T-helper 17 cell (primary cell): ENCODE measurements at regions not wholly inside any gene's neighbourhood (a gene's known extent, or its start where the extent isn't known, plus 50 kb on each side); places are given as distances from the start of the nearest gene placed in this dataset.

Experiments
- ATAC-seq: fragments of 150-1000 bp; cut with Tn5 transposase; 2 replicates; pipeline ENCODE4 v1.10.0; 2021; ENCODE audit warnings: mild to moderate bottlenecking, moderate library complexity
- DNase-seq, 3 donors: peaks; one replicate each; pipeline versions ENCODE4 v3.0.0 to v3.0.0-alpha.2; 2020 to 2021
- H3K9me3 ChIP-seq: one replicate; pipeline ENCODE4 v1.7.0; 2013; ENCODE audit warnings: low read length, mild to moderate bottlenecking; ENCODE audit not compliant: control insufficient read depth, poor library complexity, severe bottlenecking
- H3K27ac Mint-ChIP-seq: one replicate; pipeline ENCODE4 v1.8.0; 2022; ENCODE audit warnings: mild to moderate bottlenecking, moderate library complexity, mixed read lengths
- H3K27me3 Mint-ChIP-seq: one replicate; pipeline ENCODE4 v1.8.0; 2022; ENCODE audit warnings: mixed read lengths
- H3K36me3 Mint-ChIP-seq: one replicate; pipeline ENCODE4 v1.8.0; 2022; ENCODE audit warnings: low read depth, mixed read lengths
- H3K4me1 Mint-ChIP-seq: one replicate; pipeline ENCODE4 v1.8.0; 2022; ENCODE audit warnings: mild to moderate bottlenecking, mixed read lengths
- H3K4me3 Mint-ChIP-seq: one replicate; pipeline ENCODE4 v1.8.0; 2022; ENCODE audit warnings: mild to moderate bottlenecking, moderate library complexity, mixed read lengths

DNA sequence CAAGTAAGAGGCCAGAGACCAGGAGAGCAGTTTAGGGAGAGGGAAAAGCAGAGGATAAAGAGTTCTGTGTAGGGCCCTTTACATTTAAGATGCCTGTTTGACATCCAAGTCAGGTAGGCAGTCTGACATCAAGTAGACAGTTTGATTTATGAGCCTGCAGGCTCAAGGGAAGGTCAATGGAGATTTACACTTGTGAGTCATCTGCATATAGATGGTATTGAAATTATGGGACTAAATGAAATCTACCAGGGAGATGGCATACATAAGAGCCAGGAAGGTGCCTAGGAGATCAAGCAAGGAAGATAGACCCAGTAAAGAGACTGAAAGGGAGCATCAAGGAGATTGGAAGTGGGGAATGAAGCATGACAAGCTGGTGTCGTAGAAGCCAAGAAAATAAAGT is 212.4 kb upstream of the PKDCC start:
- no peak for ATAC-seq
- H3K4me1 Mint-ChIP-seq: peaks cover 3% of the 10 kb centered on the region

DNA sequence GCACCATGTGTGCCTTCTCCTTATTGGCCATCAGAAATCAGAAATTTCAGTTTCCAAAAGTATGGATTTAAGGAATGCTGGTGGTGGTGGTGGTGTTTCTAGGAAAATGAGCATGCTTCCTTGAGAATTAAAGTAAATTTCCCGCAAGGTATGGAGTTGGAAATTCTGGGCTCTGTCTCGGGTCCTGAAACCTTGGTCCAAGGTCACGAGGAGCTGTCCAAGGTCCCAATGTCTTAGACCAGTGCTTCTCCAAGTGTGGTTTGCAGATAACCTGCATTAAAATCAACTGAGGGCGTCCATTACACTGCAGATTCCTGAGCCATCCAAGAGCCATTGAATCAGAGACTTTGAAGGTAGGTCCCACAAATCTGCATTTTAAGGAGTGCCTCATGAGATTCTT is 210.9 kb upstream of the PKDCC start:
- Mint-ChIP-seq H3K27ac (no peak overlapping the region), H3K4me1 (peaks cover 8% of the 10 kb centered on the region), H3K27me3 (peaks cover 54% of the 10 kb centered on the region), H3K4me3 (no peak overlapping the region), H3K36me3 (no peaks in the 10 kb centered on the region)
- ATAC-seq (no peak), DNase-seq (peak in 1 of 3 donors; percentile 13)
- H3K9me3 ChIP-seq: no peaks in the 10 kb centered on the region

More for the DNA sequence above, 212.4 kb upstream of the PKDCC start:
- H3K27ac Mint-ChIP-seq: no peak overlapping the region
- no peaks in the 10 kb centered on the region for H3K36me3 Mint-ChIP-seq
- no peaks in the 10 kb centered on the region for H3K9me3 ChIP-seq
- DNase-seq: no peak
- peaks cover 61% of the 10 kb centered on the region for H3K27me3 Mint-ChIP-seq
- H3K4me3 Mint-ChIP-seq: no peak overlapping the region

DNA sequence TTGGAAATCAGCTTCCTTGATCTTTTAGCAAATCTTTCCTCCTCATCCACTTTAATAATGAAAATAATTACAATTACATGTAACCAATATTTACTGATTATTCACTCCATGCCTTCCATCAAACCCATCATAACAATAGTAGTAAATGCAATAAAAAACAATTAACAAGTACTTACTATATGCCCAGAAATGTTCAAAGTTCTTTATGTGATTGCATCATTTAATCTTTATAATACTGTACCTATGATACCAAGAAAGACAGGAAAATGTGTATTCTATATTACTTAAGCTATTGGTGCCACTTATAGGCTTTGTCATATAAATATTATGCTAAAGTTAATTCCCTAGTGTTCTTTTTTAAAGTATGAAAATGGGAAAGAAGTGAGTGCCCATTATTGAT is 210.2 kb upstream of the PKDCC start:
- Mint-ChIP-seq H3K36me3 (no peaks in the 10 kb centered on the region), H3K4me1 (peaks cover 8% of the 10 kb centered on the region), H3K27me3 (peaks cover 47% of the 10 kb centered on the region), H3K4me3 (no peak overlapping the region), H3K27ac (no peak overlapping the region)
- no peaks in the 10 kb centered on the region for H3K9me3 ChIP-seq
- ATAC-seq (no peak), DNase-seq (no peak)

DNA sequence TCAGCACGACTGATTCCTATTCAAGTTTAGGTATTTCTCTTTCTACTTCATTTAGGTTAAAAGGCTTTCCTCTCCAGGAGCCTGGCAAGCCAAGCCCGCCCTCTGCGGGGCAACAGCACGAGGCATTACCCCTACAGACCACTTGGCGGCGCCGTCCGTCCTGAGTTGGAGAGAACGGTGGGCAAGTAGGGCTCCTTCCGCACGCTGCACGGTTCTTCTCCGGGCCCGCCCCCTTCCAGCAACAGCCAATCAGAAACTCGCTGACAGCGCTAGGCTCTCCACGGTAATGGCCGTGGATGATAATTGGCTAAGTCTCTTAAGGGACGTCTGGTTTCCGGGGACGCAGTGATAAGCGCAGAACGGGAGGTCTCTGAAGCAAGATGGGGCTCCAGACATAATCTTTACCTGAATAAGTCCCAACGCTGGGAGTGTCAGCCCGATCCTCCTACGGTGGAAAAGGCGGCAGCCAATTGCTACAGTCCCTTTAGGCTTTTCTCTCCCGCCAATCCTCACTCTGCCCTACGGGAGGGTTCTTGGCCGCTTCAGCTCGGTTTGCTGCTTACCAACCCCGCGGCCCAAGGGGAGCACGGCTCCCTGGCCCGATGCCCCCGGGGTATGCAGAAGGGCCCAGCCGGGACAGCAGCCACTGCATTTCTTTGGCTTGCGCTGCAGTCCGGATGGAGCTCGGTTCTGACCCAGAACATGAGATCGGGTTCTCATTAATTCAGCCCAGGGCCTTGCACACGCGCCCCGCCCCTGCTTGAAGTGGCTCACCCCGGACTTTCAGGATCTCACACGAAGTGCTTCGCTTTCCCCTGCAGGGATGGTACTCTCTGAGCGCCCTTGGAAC is 206.9 kb upstream of the PKDCC start:
- H3K9me3 ChIP-seq: no peaks in the 10 kb centered on the region
- peak overlapping the region; percentile 94 for H3K27ac Mint-ChIP-seq
- H3K27me3 Mint-ChIP-seq: peaks cover 32% of the 10 kb centered on the region
- DNase-seq: peak; percentile 90 to 97 (median 96)
- ATAC-seq: peak; percentile 99
- no peaks in the 10 kb centered on the region for H3K36me3 Mint-ChIP-seq
- H3K4me1 Mint-ChIP-seq: peaks cover 5% of the 10 kb centered on the region
- H3K4me3 Mint-ChIP-seq: peak overlapping the region; percentile 97

DNA sequence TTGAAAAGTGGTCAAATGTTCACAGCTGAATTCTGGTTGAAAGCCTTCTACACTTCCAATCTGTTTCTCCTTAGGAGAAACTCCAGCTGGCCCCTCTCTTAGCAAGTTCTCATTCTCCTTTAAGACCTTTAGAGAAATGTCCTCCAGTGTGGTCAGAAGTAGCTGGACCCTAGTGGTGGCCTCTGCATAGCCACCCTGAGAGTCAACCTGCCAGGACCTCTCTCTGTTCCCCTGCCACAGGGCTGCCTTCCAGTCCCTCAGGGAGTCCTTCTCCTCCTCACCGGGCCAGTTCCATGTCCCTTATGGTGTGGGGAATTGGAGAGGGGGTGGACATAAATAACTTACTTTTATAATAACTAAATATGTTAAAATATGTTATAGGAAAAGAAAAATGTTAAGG is 200.9 kb upstream of the PKDCC start:
- no peaks in the 10 kb centered on the region for H3K9me3 ChIP-seq
- no peak overlapping the region for H3K4me3 Mint-ChIP-seq
- DNase-seq: no peak
- peaks cover 52% of the 10 kb centered on the region for H3K27me3 Mint-ChIP-seq
- no peak for ATAC-seq
- no peak overlapping the region for H3K27ac Mint-ChIP-seq
- H3K36me3 Mint-ChIP-seq: peaks cover 3% of the 10 kb centered on the region
- H3K4me1 Mint-ChIP-seq: no peaks in the 10 kb centered on the region

GRCh38 chr2:41847744-41848441 is 199.9 kb upstream of the PKDCC start:
- H3K36me3 Mint-ChIP-seq: peaks cover 3% of the 10 kb centered on the region
- H3K27me3 Mint-ChIP-seq: peaks cover 56% of the 10 kb centered on the region
- no peak for ATAC-seq
- no peak overlapping the region for H3K27ac Mint-ChIP-seq
- no peaks in the 10 kb centered on the region for H3K4me1 Mint-ChIP-seq
- no peaks in the 10 kb centered on the region for H3K9me3 ChIP-seq
- no peak overlapping the region for H3K4me3 Mint-ChIP-seq
- DNase-seq: no peak

DNA sequence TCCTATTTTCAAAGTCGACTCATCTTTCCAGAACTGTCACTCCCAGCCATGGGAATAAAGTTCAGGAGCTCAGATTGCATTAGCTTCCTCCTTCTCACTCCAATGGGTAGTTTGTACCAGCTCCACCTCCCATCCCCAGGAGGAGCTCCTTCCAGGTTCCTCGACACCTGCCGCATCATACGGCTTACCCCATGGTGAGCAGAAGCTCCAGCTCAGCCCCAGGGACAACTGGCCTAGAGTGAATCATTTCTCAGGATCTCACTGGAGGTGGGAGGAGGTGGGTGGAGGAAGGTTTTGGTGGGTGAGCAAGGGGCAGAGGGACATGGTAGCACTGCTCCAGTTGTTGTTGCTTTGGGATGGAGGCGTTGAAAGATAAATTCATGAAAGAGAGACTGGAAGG is 196.3 kb upstream of the PKDCC start:
- Mint-ChIP-seq H3K36me3 (peaks cover 3% of the 10 kb centered on the region), H3K27me3 (peaks cover 44% of the 10 kb centered on the region), H3K27ac (no peak overlapping the region), H3K4me3 (no peak overlapping the region), H3K4me1 (no peaks in the 10 kb centered on the region)
- DNase-seq (no peak), ATAC-seq (no peak)
- no peaks in the 10 kb centered on the region for H3K9me3 ChIP-seq

DNA sequence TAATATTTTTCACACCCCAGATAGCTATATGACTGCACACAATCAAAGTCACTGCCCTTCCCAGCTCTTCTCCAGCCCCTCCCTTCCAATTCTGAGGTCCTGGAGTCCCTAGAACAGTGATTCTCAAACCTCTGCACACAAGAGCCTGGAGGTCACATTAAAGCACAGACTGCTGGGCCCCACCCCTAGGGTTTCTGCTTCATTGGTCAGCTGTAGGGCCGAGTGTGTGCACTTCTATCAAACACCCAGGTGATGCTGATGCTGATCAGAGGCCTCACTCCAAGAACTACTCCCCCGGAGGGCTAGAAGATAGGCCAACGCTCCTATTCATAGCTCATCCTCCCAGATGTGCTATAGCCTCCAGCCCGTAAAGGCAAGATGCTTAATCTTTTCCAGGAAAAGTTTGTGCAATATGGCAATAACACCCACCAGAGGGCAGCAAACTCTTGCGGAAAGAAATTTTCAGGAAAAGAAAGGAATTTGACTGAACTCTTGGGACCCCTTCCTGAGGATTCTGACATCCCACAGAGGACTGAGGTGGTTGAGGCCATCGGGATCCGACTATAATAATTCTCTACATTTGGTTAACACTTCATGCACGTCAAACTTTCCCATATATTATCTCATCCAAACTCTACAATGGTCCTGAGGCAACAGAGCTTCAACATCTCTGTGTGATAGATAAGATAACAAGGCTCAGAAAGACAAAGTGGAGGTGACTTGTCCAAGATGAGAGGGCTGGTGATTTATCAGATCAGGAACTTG is 194.2 kb upstream of the PKDCC start:
- no peaks in the 10 kb centered on the region for H3K4me1 Mint-ChIP-seq
- peak in 1 of 3 donors; percentile 8 for DNase-seq

GRCh38 chr2:41854227-41854626 is 193.6 kb upstream of the PKDCC start:
- no peak overlapping the region for H3K27ac Mint-ChIP-seq
- DNase-seq (no peak), ATAC-seq (no peak)
- H3K27me3 Mint-ChIP-seq: peaks cover 25% of the 10 kb centered on the region
- no peaks in the 10 kb centered on the region for H3K36me3 Mint-ChIP-seq
- H3K9me3 ChIP-seq: no peaks in the 10 kb centered on the region
- H3K4me1 Mint-ChIP-seq: no peaks in the 10 kb centered on the region
- no peak overlapping the region for H3K4me3 Mint-ChIP-seq

More for the DNA sequence above, 194.2 kb upstream of the PKDCC start:
- H3K27ac Mint-ChIP-seq: no peak overlapping the region
- H3K4me3 Mint-ChIP-seq: no peak overlapping the region
- H3K27me3 Mint-ChIP-seq: peaks cover 28% of the 10 kb centered on the region
- ATAC-seq: no peak
- no peaks in the 10 kb centered on the region for H3K36me3 Mint-ChIP-seq
- H3K9me3 ChIP-seq: no peaks in the 10 kb centered on the region

- no peaks in the 10 kb centered on the region for H3K9me3 ChIP-seq
- Mint-ChIP-seq H3K36me3 (no peaks in the 10 kb centered on the region), H3K27me3 (peaks cover 12% of the 10 kb centered on the region), H3K27ac (no peak overlapping the region), H3K4me1 (no peaks in the 10 kb centered on the region), H3K4me3 (no peak overlapping the region)
- DNase-seq: no peak
- ATAC-seq: no peak
Observed at GRCh38 chr2:41856946-41857345, 190.9 kb upstream of the PKDCC start.

DNA sequence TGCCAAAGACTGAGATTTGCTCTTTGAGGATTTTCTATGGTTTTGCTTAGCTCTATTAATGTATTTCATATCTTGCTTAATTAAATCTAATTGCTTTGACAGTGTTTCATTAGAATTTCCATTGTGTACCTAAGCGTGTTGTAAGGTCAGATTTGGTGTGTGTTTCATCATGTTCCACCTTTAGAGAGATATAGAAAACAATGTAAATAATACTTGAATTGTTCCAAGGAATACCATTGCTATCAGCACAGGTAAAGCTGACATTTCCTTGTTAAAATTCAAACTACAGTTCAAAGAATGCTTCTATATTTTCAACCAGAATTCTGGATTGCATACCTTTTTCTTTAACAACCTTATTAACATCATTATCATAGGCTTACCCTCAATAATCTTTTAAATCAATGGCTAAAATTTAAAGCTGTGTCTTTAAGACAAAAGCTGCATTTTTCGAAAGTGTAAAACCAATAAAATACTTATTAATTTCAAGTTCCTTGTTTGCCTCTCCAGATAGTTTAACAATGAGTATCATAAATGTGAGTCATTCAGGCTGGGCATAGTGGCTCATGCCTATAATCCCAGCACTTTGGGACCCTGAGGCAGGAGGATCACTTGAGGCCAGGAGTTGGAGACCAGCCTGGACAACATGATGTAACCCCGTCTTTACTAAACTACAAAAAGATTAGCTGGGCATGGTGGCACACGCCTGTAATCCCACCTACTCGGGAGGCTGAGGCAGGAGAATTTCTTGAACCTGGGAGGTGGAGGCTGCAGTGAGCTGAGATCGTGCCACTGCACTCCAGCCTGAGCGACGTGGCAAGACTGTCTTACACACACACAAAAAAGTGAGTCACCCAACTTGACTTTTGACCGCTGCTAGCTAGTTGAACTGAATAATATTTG is 188.0 kb upstream of the PKDCC start:
- no peak overlapping the region for H3K4me3 Mint-ChIP-seq
- H3K27me3 Mint-ChIP-seq: peaks cover 19% of the 10 kb centered on the region
- ATAC-seq (no peak), DNase-seq (no peak)
- H3K36me3 Mint-ChIP-seq: no peaks in the 10 kb centered on the region
- H3K9me3 ChIP-seq: no peaks in the 10 kb centered on the region
- H3K4me1 Mint-ChIP-seq: no peaks in the 10 kb centered on the region
- H3K27ac Mint-ChIP-seq: no peak overlapping the region

DNA sequence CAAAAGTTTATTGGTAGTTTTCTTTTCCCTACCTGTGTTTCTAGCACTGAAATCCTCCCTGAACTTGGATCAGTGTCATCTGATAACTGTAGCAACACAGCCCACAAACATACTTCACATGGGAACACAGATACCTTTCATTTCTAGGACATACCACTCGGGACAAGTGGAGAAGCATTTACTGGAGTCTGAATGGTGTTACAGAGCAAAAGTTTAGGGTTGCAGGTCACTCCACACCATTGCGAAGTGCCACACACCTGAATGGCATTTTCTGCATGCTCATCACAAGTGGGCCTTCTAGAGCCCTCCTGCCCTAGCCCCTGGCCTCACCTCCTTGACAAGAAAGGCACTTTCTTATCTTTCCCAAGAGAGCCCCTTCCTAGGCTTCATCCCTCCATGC is 184.8 kb upstream of the PKDCC start:
- peaks cover 30% of the 10 kb centered on the region for H3K27me3 Mint-ChIP-seq

More for the DNA sequence above, 184.8 kb upstream of the PKDCC start:
- peaks cover 9% of the 10 kb centered on the region for H3K4me1 Mint-ChIP-seq
- DNase-seq (no peak), ATAC-seq (no peak)
- no peaks in the 10 kb centered on the region for H3K9me3 ChIP-seq
- H3K36me3 Mint-ChIP-seq: no peaks in the 10 kb centered on the region
- H3K27ac Mint-ChIP-seq: no peak overlapping the region
- no peak overlapping the region for H3K4me3 Mint-ChIP-seq
